OCI-LY7 (cell line): ENCODE measurements at regions not wholly inside any gene's neighbourhood (a gene's known extent, or its start where the extent isn't known, plus 50 kb on each side); places are given as distances from the start of the nearest gene placed in this dataset.

ENCODE experiments used
- CTCF ChIP-seq: fragments of 200-600 bp; sonication (generic); conservative IDR thresholded peaks from 2 replicates; pipeline ENCODE4 v1.5.1; 2014; ENCODE audit warnings: mild to moderate bottlenecking, antibody characterized with exemption, low read length, moderate library complexity, mixed read lengths
- EZH2phosphoT487 ChIP-seq: fragments of 200-600 bp; sonication (generic); IDR thresholded peaks from 2 replicates; pipeline ENCODE4 v1.6.1; 2018; ENCODE audit warnings: low read depth, borderline replicate concordance, mild to moderate bottlenecking, mixed run types, antibody characterized with exemption, low read length, moderate library complexity, mixed read lengths

GRCh38 chr17:69900829-69901228, 174.2 kb upstream of the KCNJ16 start:
- TF ChIP-seq CTCF (no peak), EZH2phosphoT487 (no peak)
